ENCODE measurements at regions not wholly inside any gene's neighbourhood (a gene's known extent, or its start where the extent isn't known, plus 50 kb on each side); places are given as distances from the start of the nearest gene placed in this dataset.
A peak's percentile ranks its signal among the peaks of the same experiment; 100 is the strongest.

- in situ Hi-C loops (cut with HindIII; ENCODE audit: extremely low pct_ligation_motif_present, low pct_unique_long_range_greater_than_20kb): no loop called here
- FAIRE-seq (no peak), ATAC-seq (no peak; the same call in 2 of the 3 replicates)
Observed at GRCh38 chr22:22403306-22403705, 105.2 kb downstream of the ZNF280B start.

GRCh38 chr22:22403771-22404170, 104.8 kb downstream of the ZNF280B start:
- H3K79me2 ChIP-seq (ENCODE audit: insufficient read depth, low read length): no peaks in the 10 kb centered on the region
- no peaks in the 10 kb centered on the region for H4K20me1 ChIP-seq (ENCODE audit: insufficient read depth, low read length)
- DNase-seq (ENCODE audit: low spot score) (peak; percentile 25), ATAC-seq (peak; percentile 88), FAIRE-seq (peak; percentile 56)
- no peak overlapping the region for H3K9ac ChIP-seq (ENCODE audit: insufficient read depth, low read depth, low read length)
- no peaks in the 10 kb centered on the region for H3K4me1 ChIP-seq (ENCODE audit: insufficient read depth, low read length)
- peaks cover 0 to 32% of the 10 kb centered on the region in 2 experiments; a peak in 4 of 5 replicates for H3K27me3 ChIP-seq (ENCODE audit: control insufficient read depth in 1 of 2, insufficient read depth in 2 of 2, low read length in 2 of 2)
- H3K9me3 ChIP-seq (ENCODE audit: low read length): no peaks in the 10 kb centered on the region
- H2AFZ ChIP-seq (ENCODE audit: low read length): no peak overlapping the region
- H3K4me2 ChIP-seq (ENCODE audit: low read depth, low read length): no peak overlapping the region
- no peak overlapping the region for H3K27ac ChIP-seq (ENCODE audit: extremely low read length, insufficient read depth, low read length)
- intact Hi-C loops (cut with micrococcal nuclease; ENCODE audit: unreplicated experiment) (no loop called here), in situ Hi-C loops (cut with HindIII; ENCODE audit: extremely low pct_ligation_motif_present, low pct_unique_long_range_greater_than_20kb) (no loop called here)
- POLR2A ChIA-PET: no interaction called here
- no TSS peak for BruUV-seq (replicated peaks)
- no peak overlapping the region for H3K4me3 ChIP-seq (replicated peaks in 1 of 3; ENCODE audit: insufficient read depth in 1 of 3, low read depth in 2 of 3, low read length in 3 of 3)
- WGBS (ENCODE audit: low lambda C conversion rate): 10% methylated on average over 2 of the region's 4 CpGs
- CTCF ChIA-PET (ENCODE audit: low intra/inter-chr PET ratio, low total read pairs): no interaction called here
- H3K36me3 ChIP-seq (replicated peaks in 1 of 2; ENCODE audit: control insufficient read depth in 1 of 2, insufficient read depth in 2 of 2, low read length in 2 of 2): no peaks in the 10 kb centered on the region
- TF ChIP-seq NR1H2 (CRISPR knock-in tag; IDR thresholded peaks at IDR 0.05; ENCODE audit: borderline replicate concordance, low read depth): no peak
- peak; percentile 32 for TF ChIP-seq STAG1 (CRISPR knock-in tag; IDR thresholded peaks at IDR 0.05)
- TF ChIP-seq KLF13 (CRISPR knock-in tag; IDR thresholded peaks at IDR 0.05): no peak
- no peak for TF ChIP-seq KIAA2018 (CRISPR knock-in tag; IDR thresholded peaks at IDR 0.05; ENCODE audit: borderline replicate concordance)
- TF ChIP-seq SP140L (CRISPR knock-in tag; IDR thresholded peaks at IDR 0.05; ENCODE audit: borderline replicate concordance): no peak

More at GRCh38 chr22:22403306-22403705, 105.2 kb downstream of the ZNF280B start:
- DNase-seq (ENCODE audit: low spot score): no peak
- no TSS peak for BruUV-seq (replicated peaks)
- Histone ChIP-seq H3K4me2 (ENCODE audit: low read depth, low read length) (no peak overlapping the region), H4K20me1 (ENCODE audit: insufficient read depth, low read length) (no peaks in the 10 kb centered on the region), H3K79me2 (ENCODE audit: insufficient read depth, low read length) (no peaks in the 10 kb centered on the region), H2AFZ (ENCODE audit: low read length) (no peak overlapping the region), H3K4me3 (replicated peaks in 1 of 3; ENCODE audit: insufficient read depth in 1 of 3, low read depth in 2 of 3, low read length in 3 of 3) (no peak overlapping the region), H3K27ac (ENCODE audit: extremely low read length, insufficient read depth, low read length) (no peak overlapping the region), H3K27me3 (ENCODE audit: control insufficient read depth in 1 of 2, insufficient read depth in 2 of 2, low read length in 2 of 2) (peaks cover 0 to 28% of the 10 kb centered on the region in 2 experiments; a peak in 4 of 5 replicates), H3K4me1 (ENCODE audit: insufficient read depth, low read length) (peaks cover 2% of the 10 kb centered on the region), H3K36me3 (replicated peaks in 1 of 2; ENCODE audit: control insufficient read depth in 1 of 2, insufficient read depth in 2 of 2, low read length in 2 of 2) (no peaks in the 10 kb centered on the region), H3K9ac (ENCODE audit: insufficient read depth, low read depth, low read length) (no peak overlapping the region), H3K9me3 (ENCODE audit: low read length) (no peaks in the 10 kb centered on the region)
- ChIA-PET CTCF (ENCODE audit: low intra/inter-chr PET ratio, low total read pairs) (no interaction called here), POLR2A (no interaction called here)
- TF ChIP-seq ZNF710 (CRISPR knock-in tag; IDR thresholded peaks at IDR 0.05; ENCODE audit: borderline replicate concordance) (no peak), PHF5A (CRISPR knock-in tag; IDR thresholded peaks at IDR 0.05; ENCODE audit: low read depth, unreplicated experiment) (no peak)
- WGBS (ENCODE audit: low lambda C conversion rate): 85% methylated on average over 2 of the region's 6 CpGs
- intact Hi-C loops (cut with micrococcal nuclease; ENCODE audit: unreplicated experiment): no loop called here

All from HepG2 (cell line).